Hematopoietic multipotent progenitor cell treated with erythropoietin and hydrocortisone succinate and interleukin-3 and kit ligand, for 4 days (in vitro differentiated cells): ENCODE measurements at regions not wholly inside any gene's neighbourhood (a gene's known extent, or its start where the extent isn't known, plus 50 kb on each side); places are given as distances from the start of the nearest gene placed in this dataset.
"Not testable (repeated sequence)": the region's sequence is repeated elsewhere in the genome, so short reads cannot be mapped to it uniquely, and the experiment has no call there.

Source experiments
- DNase-seq: peaks from one replicate; pipeline ENCODE4 v3.0.0-alpha.2; 2015

DNA sequence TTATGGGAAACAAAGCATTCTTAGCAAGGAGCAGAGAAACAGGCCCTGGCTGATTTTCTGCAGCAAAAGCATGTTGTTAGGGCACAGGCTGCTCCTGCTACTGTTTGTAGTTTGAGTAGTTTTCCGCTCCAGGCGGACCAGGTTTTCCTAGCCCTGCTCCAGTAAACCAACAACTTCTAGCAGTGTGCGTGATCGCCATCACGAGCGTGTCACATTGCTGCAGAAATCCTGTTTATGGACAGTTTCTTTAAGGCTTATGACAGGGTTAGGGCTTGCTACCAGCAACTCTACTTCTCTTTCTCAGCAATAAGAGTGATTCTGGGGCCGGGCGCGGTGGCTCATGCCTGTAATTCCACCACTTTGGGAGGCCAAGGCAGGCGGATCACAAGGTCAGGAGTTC lies 803.9 kb upstream of the CDH10 start:
- DNase-seq, result no peak

DNA sequence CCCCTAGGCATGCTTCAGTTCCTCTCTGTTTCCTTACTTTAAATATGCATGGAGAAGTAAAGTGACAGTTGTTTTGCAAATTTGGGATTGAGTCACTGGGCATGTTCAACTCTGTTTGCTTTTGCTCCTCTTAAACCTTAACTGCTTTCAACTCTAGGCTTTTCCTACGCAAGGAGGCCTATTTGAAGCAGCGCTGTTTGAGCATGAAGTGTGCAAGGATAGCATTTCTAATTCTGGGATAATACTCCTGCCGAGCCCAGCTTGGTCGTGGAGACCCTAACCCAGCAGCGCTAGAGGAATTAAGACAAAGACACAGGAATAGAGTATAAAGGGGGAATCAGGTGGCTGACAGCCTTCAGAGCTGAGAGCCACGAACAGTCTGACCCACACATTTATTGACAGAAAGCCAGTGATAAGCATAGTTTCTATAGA lies 803.4 kb upstream of the CDH10 start:
- DNase-seq, result no peak

- DNase-seq, result not testable (repeated sequence)
These were observed 801.3 kb upstream of the CDH10 start for GRCh38 chr5:25446061-25446420.

- DNase-seq, result not testable (repeated sequence)
These were observed 800.7 kb upstream of the CDH10 start for GRCh38 chr5:25445381-25446060.

- no peak for DNase-seq
These were observed 799.9 kb upstream of the CDH10 start for GRCh38 chr5:25444697-25445096.

DNA sequence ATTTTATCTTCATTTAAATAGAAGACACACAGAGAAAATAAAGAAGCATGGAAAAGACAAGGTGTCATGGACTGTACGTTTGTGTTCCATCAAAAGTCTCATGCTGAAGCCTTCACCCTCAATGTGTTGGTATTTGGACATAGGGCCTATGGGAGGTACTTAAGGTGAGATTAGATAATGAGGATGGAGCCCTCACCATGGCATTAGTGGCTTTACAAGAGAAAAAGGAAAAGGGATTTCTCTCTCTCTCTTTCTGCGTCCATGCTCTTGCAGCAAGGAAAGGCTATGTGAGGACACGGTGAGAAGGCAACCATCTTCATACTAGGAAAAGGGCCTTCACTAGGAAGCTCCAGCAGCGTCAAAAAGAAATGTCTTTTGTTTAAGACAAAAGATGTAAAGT lies 797.0 kb upstream of the CDH10 start:
- DNase-seq, result no peak

- DNase-seq, result no peak
These were observed 794.2 kb upstream of the CDH10 start for GRCh38 chr5:25439025-25439424.

- not testable (repeated sequence) for DNase-seq
These were observed 793.6 kb upstream of the CDH10 start for GRCh38 chr5:25438375-25438774.

- DNase-seq, result no peak
These were observed 791.7 kb upstream of the CDH10 start for GRCh38 chr5:25436452-25436851.

- DNase-seq, result no peak
These were observed 791.1 kb upstream of the CDH10 start for GRCh38 chr5:25435882-25436281.

GRCh38 chr5:25427240-25427639 lies 782.5 kb upstream of the CDH10 start:
- no peak for DNase-seq

DNA sequence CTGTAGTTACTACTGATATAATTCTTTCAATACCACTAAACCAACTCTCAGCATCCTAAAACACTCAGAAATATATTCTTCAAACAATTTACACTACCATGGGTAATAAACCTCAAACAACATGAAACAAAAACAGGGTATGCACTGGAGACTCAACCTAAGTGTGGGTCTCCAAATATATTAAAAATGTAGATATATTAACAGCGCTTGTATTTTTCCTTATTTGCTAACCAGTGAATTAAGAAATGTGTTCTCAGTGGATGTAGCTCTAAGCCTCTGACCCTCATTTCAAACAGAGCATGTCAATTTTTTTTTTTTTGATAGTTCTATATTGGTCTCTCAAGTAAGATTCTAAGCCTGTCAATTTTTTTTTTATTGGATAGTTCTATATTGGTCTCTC lies 778.5 kb upstream of the CDH10 start:
- no peak for DNase-seq

DNA sequence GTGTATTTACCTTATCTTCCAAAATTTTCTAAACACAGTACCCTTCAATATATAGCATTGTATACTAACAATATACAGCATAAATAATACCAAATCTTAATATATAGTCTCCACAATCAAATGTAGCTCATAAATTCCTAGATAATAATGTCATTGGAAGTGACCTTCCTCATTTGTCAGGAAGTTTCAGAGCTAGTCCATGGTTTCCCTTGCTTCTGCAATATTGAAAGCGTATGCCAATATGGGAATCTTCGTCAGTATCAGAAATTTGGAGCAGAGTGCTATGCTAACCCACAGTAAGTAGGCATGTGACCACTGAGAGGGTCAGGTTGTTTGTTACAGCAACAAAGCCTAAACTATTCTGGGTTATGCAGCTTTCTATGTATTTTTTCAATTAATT lies 774.9 kb upstream of the CDH10 start:
- no peak for DNase-seq

DNA sequence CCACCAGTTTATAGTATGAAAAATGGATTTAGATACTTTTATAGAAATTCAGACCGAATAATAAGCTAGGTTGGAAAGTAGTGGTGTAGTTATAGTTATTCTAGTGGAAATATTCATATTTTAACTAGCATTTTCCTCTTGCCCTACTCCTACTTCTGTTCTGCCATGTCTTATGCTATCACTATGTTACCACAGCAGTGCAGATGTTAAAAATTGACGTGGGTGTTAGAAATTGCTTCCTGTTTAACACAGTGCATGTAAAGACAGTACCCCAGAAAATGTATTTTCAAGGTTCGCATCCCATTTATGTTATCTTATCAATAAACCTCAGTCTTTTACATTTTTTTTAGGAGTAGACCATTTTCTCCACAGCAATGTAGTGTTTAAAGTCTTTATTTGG lies 774.2 kb upstream of the CDH10 start:
- DNase-seq, result no peak

DNA sequence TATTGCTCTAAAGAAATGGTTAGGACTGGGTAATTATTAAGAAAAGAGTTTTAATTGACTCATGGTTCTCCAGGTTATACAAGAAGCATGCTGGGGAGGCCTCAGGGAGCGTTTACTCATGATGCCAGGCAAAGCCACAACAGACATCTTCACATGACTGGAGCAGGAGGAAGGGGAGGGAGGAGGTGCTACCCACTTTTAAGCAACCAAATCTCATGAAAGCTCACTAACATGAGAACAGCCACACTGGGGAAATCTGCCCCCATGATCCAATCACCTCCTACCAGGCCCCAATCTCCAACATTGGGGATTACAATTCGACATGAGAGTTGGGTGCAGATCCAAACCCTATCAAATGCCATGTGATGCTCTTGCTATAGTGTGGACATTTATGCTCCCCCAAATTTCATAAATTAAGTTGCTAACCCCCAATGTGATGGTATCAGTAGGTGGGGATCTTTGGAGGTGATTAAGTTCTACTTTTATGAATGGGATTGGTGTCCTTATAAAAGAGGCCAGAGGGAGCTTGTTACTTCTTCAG lies 773.6 kb upstream of the CDH10 start:
- no peak for DNase-seq

- no peak for DNase-seq
These were observed 772.2 kb upstream of the CDH10 start for GRCh38 chr5:25416960-25417359.

DNA sequence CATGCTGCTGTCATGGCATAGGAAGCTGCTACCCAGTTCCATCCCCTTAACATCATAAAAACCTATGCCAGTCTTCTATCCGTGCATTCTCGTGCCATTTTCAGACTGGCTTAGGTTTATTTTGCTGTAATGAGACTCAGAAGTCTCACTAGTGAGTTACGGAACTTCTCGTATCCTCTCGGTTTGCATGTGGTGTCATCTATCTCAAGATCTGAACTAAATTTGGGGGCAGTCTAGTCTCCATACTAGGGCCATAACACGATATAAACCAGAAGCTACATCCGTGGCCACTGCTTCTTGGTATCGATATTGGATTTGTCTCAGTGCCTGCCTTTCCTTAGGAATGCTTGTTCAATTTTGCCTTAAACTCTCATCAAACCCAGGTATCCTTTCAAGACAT lies 771.2 kb upstream of the CDH10 start:
- DNase-seq, result no peak

DNA sequence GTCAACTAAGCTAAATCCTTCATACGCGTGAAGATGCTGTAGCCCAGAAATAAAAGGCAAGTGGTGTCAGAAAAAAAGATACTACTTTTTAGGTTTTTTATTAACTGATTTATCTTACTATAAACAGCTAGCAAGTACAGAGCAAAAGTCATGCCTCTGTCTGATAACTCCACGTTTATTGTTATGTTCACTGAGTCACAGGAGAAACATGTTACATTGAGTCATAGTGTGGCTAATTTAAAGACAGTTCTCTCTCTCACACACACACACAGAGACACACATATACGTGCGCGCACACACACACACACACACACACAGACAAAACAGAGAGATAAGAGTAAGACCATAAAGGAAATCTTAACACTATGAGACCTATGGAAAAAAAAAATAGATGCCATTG lies 770.0 kb upstream of the CDH10 start:
- no peak for DNase-seq

DNA sequence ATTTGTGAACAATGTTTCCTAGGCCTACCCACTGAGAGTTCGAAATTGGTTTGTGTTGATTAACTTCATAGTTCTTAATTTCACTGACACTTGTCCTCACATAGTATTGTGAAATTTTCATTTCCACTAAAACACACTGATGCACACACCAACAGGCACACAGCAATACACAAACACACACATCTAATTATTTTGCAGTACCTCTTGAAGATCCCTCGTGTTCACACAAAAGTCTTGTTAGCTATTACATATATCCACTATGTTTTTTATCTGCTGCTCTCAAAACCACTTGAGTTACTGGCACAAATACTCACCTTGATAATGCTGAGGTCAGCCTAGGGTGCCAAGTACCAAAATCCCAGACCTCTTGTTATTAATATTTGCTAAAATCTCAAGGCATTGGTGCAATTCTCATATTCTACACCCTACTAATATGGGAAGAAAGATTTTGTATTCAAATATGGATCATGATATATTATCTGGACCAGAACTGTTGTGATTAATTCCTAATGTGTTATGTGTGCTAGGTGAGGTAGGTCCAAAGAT lies 767.4 kb upstream of the CDH10 start:
- DNase-seq, result no peak

DNA sequence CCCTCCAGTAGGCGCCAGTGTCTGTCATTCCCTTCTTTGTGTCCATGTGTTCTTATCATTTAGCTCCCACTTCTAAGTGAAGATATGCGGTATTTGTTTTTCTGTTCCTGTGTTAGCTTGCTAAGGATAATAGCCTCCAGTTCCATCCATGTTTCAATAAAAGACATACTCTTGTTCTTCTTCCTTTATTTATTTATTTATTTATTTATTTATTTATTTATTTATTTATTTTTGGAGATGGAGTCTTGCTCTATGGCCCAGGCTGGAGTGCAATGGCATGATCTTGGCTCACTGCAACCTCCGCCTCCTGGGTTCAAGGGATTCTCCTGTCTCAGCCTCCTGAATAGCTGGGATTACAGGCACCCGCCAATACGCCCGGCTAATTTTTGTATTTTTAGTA lies 762.6 kb upstream of the CDH10 start:
- not testable (repeated sequence) for DNase-seq

GRCh38 chr5:25405850-25406249 lies 761.1 kb upstream of the CDH10 start:
- DNase-seq, result no peak

GRCh38 chr5:25399878-25400480 lies 755.2 kb upstream of the CDH10 start:
- no peak for DNase-seq

DNA sequence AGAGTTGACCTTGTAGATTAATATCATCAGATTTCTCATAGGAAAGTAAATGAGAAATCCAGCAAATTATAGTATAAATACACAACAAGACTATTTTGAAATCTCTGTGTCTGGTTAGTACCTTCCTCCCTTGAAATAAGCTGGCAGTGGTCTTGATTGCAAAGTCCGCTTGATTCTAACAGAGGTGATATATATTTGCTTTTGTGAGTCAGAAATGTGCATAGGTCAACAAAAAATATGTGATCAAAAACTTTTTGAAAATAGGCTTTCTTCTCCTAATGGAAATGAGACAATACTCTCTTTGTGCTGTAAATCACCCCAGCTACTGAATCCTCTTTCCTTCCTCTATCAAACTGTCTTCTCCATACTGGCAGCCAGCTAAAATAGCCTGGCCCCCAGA lies 749.2 kb upstream of the CDH10 start:
- DNase-seq, result no peak

DNA sequence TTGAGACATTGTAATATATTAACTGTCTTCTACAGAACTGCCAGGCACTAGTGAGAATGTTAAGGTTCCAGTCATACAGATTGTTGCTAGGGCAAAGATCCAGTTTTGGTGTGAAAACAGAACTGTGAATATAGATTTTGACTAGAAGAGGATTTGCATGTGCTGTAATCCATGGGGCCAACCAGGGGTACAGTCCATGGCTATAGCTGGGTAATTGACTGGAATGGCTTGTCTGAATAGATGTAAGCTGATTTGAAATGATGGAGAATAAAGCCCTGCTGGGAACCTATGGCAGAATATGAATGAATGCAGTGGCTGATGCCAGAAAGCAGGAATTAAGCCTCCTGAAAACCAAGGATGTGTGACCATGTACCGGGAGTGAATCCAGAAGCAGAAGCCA lies 748.5 kb upstream of the CDH10 start:
- no peak for DNase-seq

- DNase-seq, result no peak
These were observed 743.2 kb upstream of the CDH10 start for GRCh38 chr5:25387953-25388352.
